Thyroid gland (tissue), 4 donors: ENCODE measurements at regions not wholly inside any gene's neighbourhood (a gene's known extent, or its start where the extent isn't known, plus 50 kb on each side); places are given as distances from the start of the nearest gene placed in this dataset.
"Not testable (repeated sequence)": the region's sequence is repeated elsewhere in the genome, so short reads cannot be mapped to it uniquely, and the experiment has no call there.

Experiments
- CTCF ChIP-seq, 6 experiments: fragments of 200-600 bp in 3 of 6; fragments of 450-650 bp in 3 of 6; sonication (generic) in 3 of 6; IDR thresholded peaks; one replicate each; pipeline ENCODE4 v1.5.1; 2016 to 2019; ENCODE audit warnings: antibody characterized with exemption in 6 of 6, mild to moderate bottlenecking in 2 of 6, inconsistent platforms in 1 of 6, moderate library complexity in 1 of 6
- POLR2A ChIP-seq, 2 donors: fragments of 450-650 bp; IDR thresholded peaks; one replicate each; pipeline ENCODE4 v1.6.1; 2017; ENCODE audit warnings: antibody characterized with exemption in 2 of 2, mild to moderate bottlenecking in 2 of 2, moderate library complexity in 1 of 2

- not testable (repeated sequence) for TF ChIP-seq CTCF, POLR2A (IDR thresholded peaks at IDR 0.05)
Observed at GRCh38 chr10:128583125-128583524, 456.9 kb upstream of the MKI67 start.
